ENCODE measurements at regions not wholly inside any gene's neighbourhood (a gene's known extent, or its start where the extent isn't known, plus 50 kb on each side); places are given as distances from the start of the nearest gene placed in this dataset.

GRCh38 chr17:34728771-34729310, 149.5 kb downstream of the TMEM132E start:
- TF ChIP-seq, protein P1, sequence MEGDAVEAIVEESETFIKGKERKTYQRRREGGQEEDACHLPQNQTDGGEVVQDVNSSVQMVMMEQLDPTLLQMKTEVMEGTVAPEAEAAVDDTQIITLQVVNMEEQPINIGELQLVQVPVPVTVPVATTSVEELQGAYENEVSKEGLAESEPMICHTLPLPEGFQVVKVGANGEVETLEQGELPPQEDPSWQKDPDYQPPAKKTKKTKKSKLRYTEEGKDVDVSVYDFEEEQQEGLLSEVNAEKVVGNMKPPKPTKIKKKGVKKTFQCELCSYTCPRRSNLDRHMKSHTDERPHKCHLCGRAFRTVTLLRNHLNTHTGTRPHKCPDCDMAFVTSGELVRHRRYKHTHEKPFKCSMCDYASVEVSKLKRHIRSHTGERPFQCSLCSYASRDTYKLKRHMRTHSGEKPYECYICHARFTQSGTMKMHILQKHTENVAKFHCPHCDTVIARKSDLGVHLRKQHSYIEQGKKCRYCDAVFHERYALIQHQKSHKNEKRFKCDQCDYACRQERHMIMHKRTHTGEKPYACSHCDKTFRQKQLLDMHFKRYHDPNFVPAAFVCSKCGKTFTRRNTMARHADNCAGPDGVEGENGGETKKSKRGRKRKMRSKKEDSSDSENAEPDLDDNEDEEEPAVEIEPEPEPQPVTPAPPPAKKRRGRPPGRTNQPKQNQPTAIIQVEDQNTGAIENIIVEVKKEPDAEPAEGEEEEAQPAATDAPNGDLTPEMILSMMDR (IDR thresholded peaks at IDR 0.05) = no peak
- TF ChIP-seq POLR2A (IDR thresholded peaks at IDR 0.05) (no peak), POLR2AphosphoS5 (IDR thresholded peaks at IDR 0.05) (no peak)

Data from breast epithelium (tissue), 3 donors.